ENCODE measurements at regions not wholly inside any gene's neighbourhood (a gene's known extent, or its start where the extent isn't known, plus 50 kb on each side); places are given as distances from the start of the nearest gene placed in this dataset.

GRCh38 chrX:96311366-96311765, 373.3 kb upstream of the DIAPH2 start:
- no peak for DNase-seq

GRCh38 chrX:96314985-96315384, 369.7 kb upstream of the DIAPH2 start:
- no peak for DNase-seq

GRCh38 chrX:96361844-96362243, 322.8 kb upstream of the DIAPH2 start:
- DNase-seq = no peak

GRCh38 chrX:96372313-96373046, 312.2 kb upstream of the DIAPH2 start:
- no peak for DNase-seq

- DNase-seq = no peak
These were observed 311.6 kb upstream of the DIAPH2 start for GRCh38 chrX:96373047-96373355.

- no peak for DNase-seq
These were observed 308.4 kb upstream of the DIAPH2 start for GRCh38 chrX:96376266-96376665.

- DNase-seq = no peak
These were observed 304.7 kb upstream of the DIAPH2 start for GRCh38 chrX:96379951-96380350.

- no peak for DNase-seq
These were observed 302.6 kb upstream of the DIAPH2 start for GRCh38 chrX:96382018-96382417.

- no peak for DNase-seq
These were observed 301.2 kb upstream of the DIAPH2 start for GRCh38 chrX:96383428-96383827.

GRCh38 chrX:96386325-96386724, 298.3 kb upstream of the DIAPH2 start:
- no peak for DNase-seq

- no peak for DNase-seq
These were observed 297.7 kb upstream of the DIAPH2 start for GRCh38 chrX:96386981-96387380.

GRCh38 chrX:96387801-96388200, 296.8 kb upstream of the DIAPH2 start:
- no peak for DNase-seq

GRCh38 chrX:96389281-96390047, 295.2 kb upstream of the DIAPH2 start:
- no peak for DNase-seq

- DNase-seq = no peak
These were observed 290.0 kb upstream of the DIAPH2 start for GRCh38 chrX:96394598-96394997.

- DNase-seq = no peak
These were observed 281.2 kb upstream of the DIAPH2 start for GRCh38 chrX:96403446-96403845.

GRCh38 chrX:96405842-96406241, 278.8 kb upstream of the DIAPH2 start:
- no peak for DNase-seq

- no peak for DNase-seq
These were observed 277.6 kb upstream of the DIAPH2 start for GRCh38 chrX:96407072-96407471.

GRCh38 chrX:96407501-96407900, 277.1 kb upstream of the DIAPH2 start:
- no peak for DNase-seq

GRCh38 chrX:96407981-96408380, 276.7 kb upstream of the DIAPH2 start:
- no peak for DNase-seq

GRCh38 chrX:96410927-96411326, 273.7 kb upstream of the DIAPH2 start:
- no peak for DNase-seq

- no peak for DNase-seq
These were observed 266.9 kb upstream of the DIAPH2 start for GRCh38 chrX:96417695-96418094.

- no peak for DNase-seq
These were observed 260.6 kb upstream of the DIAPH2 start for GRCh38 chrX:96424007-96424406.

GRCh38 chrX:96425200-96425599, 259.4 kb upstream of the DIAPH2 start:
- peak; percentile 63 for DNase-seq

GRCh38 chrX:96430756-96431455, 253.7 kb upstream of the DIAPH2 start:
- DNase-seq = no peak

Data from SIG-M5 (cell line).